ENCODE measurements at regions not wholly inside any gene's neighbourhood (a gene's known extent, or its start where the extent isn't known, plus 50 kb on each side); places are given as distances from the start of the nearest gene placed in this dataset.

GRCh38 chr1:4213366-4213973, 313.4 kb upstream of the C1orf174 start:
- Histone ChIP-seq H3K27ac (ENCODE audit: low read length) (no peak overlapping the region), H3K27me3 (ENCODE audit: control insufficient read depth, insufficient read depth, low read length) (peaks cover 8% of the 10 kb centered on the region), H3K9me3 (replicated peaks; ENCODE audit: control insufficient read depth, low read depth, low read length) (no peaks in the 10 kb centered on the region), H3K36me3 (ENCODE audit: control insufficient read depth, insufficient read depth, low read length) (no peaks in the 10 kb centered on the region), H3K4me1 (ENCODE audit: control insufficient read depth, insufficient read depth, low read length) (no peaks in the 10 kb centered on the region), H3K4me3 (ENCODE audit: low read length) (no peak overlapping the region)
- no peak for DNase-seq
- 39% methylated on average over 13 of the region's 18 CpGs for WGBS (ENCODE audit: insufficient coverage)

- Histone ChIP-seq H3K4me3 (ENCODE audit: low read length) (no peak overlapping the region), H3K27me3 (ENCODE audit: control insufficient read depth, insufficient read depth, low read length) (peaks cover 8% of the 10 kb centered on the region), H3K9me3 (replicated peaks; ENCODE audit: control insufficient read depth, low read depth, low read length) (no peaks in the 10 kb centered on the region), H3K36me3 (ENCODE audit: control insufficient read depth, insufficient read depth, low read length) (no peaks in the 10 kb centered on the region), H3K4me1 (ENCODE audit: control insufficient read depth, insufficient read depth, low read length) (no peaks in the 10 kb centered on the region), H3K27ac (ENCODE audit: low read length) (no peak overlapping the region)
- WGBS (ENCODE audit: insufficient coverage) = 90% methylated on average over 12 of the region's 12 CpGs
- no peak for DNase-seq
Observed at GRCh38 chr1:4214826-4215225, 314.8 kb upstream of the C1orf174 start.

- no peak for DNase-seq
- Histone ChIP-seq H3K4me3 (ENCODE audit: low read length) (no peak overlapping the region), H3K9me3 (replicated peaks; ENCODE audit: control insufficient read depth, low read depth, low read length) (no peaks in the 10 kb centered on the region), H3K27me3 (ENCODE audit: control insufficient read depth, insufficient read depth, low read length) (peaks cover 8% of the 10 kb centered on the region), H3K27ac (ENCODE audit: low read length) (no peak overlapping the region), H3K36me3 (ENCODE audit: control insufficient read depth, insufficient read depth, low read length) (no peaks in the 10 kb centered on the region), H3K4me1 (ENCODE audit: control insufficient read depth, insufficient read depth, low read length) (no peaks in the 10 kb centered on the region)
- WGBS (ENCODE audit: insufficient coverage) = 75% methylated on average over 7 of the region's 11 CpGs
Observed at GRCh38 chr1:4215391-4215790, 315.3 kb upstream of the C1orf174 start.

- Histone ChIP-seq H3K4me1 (ENCODE audit: control insufficient read depth, insufficient read depth, low read length) (no peaks in the 10 kb centered on the region), H3K27ac (ENCODE audit: low read length) (no peak overlapping the region), H3K27me3 (ENCODE audit: control insufficient read depth, insufficient read depth, low read length) (peaks cover 8% of the 10 kb centered on the region)
Observed at GRCh38 chr1:4216231-4216630, 316.2 kb upstream of the C1orf174 start.

GRCh38 chr1:4218619-4219018, 318.5 kb upstream of the C1orf174 start:
- Histone ChIP-seq H3K27ac (ENCODE audit: low read length) (no peak overlapping the region), H3K4me3 (ENCODE audit: low read length) (no peak overlapping the region), H3K27me3 (ENCODE audit: control insufficient read depth, insufficient read depth, low read length) (peaks cover 4% of the 10 kb centered on the region), H3K4me1 (ENCODE audit: control insufficient read depth, insufficient read depth, low read length) (no peaks in the 10 kb centered on the region), H3K9me3 (replicated peaks; ENCODE audit: control insufficient read depth, low read depth, low read length) (no peaks in the 10 kb centered on the region), H3K36me3 (ENCODE audit: control insufficient read depth, insufficient read depth, low read length) (no peaks in the 10 kb centered on the region)
- WGBS (ENCODE audit: insufficient coverage) = 89% methylated on average over 9 of the region's 10 CpGs
- DNase-seq = no peak

More at GRCh38 chr1:4216231-4216630, 316.2 kb upstream of the C1orf174 start:
- no peak overlapping the region for H3K4me3 ChIP-seq (ENCODE audit: low read length)
- no peaks in the 10 kb centered on the region for H3K9me3 ChIP-seq (replicated peaks; ENCODE audit: control insufficient read depth, low read depth, low read length)
- no peaks in the 10 kb centered on the region for H3K36me3 ChIP-seq (ENCODE audit: control insufficient read depth, insufficient read depth, low read length)
- DNase-seq = no peak

GRCh38 chr1:4219111-4219510, 319.0 kb upstream of the C1orf174 start:
- H3K27me3 ChIP-seq (ENCODE audit: control insufficient read depth, insufficient read depth, low read length) = peaks cover 4% of the 10 kb centered on the region
- no peaks in the 10 kb centered on the region for H3K36me3 ChIP-seq (ENCODE audit: control insufficient read depth, insufficient read depth, low read length)
- no peaks in the 10 kb centered on the region for H3K9me3 ChIP-seq (replicated peaks; ENCODE audit: control insufficient read depth, low read depth, low read length)
- H3K4me3 ChIP-seq (ENCODE audit: low read length) = no peak overlapping the region
- H3K4me1 ChIP-seq (ENCODE audit: control insufficient read depth, insufficient read depth, low read length) = no peaks in the 10 kb centered on the region
- WGBS (ENCODE audit: insufficient coverage) = 80% methylated on average over 6 of the region's 11 CpGs
- no peak overlapping the region for H3K27ac ChIP-seq (ENCODE audit: low read length)
- no peak for DNase-seq

- Histone ChIP-seq H3K4me1 (ENCODE audit: control insufficient read depth, insufficient read depth, low read length) (no peaks in the 10 kb centered on the region), H3K9me3 (replicated peaks; ENCODE audit: control insufficient read depth, low read depth, low read length) (no peaks in the 10 kb centered on the region), H3K27ac (ENCODE audit: low read length) (no peak overlapping the region), H3K4me3 (ENCODE audit: low read length) (no peak overlapping the region), H3K27me3 (ENCODE audit: control insufficient read depth, insufficient read depth, low read length) (peaks cover 4% of the 10 kb centered on the region), H3K36me3 (ENCODE audit: control insufficient read depth, insufficient read depth, low read length) (no peaks in the 10 kb centered on the region)
- 76% methylated on average over 4 of the region's 5 CpGs for WGBS (ENCODE audit: insufficient coverage)
- no peak for DNase-seq
Observed at GRCh38 chr1:4219826-4220225, 319.8 kb upstream of the C1orf174 start.

- Histone ChIP-seq H3K27ac (ENCODE audit: low read length) (no peak overlapping the region), H3K36me3 (ENCODE audit: control insufficient read depth, insufficient read depth, low read length) (no peaks in the 10 kb centered on the region), H3K4me3 (ENCODE audit: low read length) (no peak overlapping the region), H3K27me3 (ENCODE audit: control insufficient read depth, insufficient read depth, low read length) (peaks cover 4% of the 10 kb centered on the region), H3K9me3 (replicated peaks; ENCODE audit: control insufficient read depth, low read depth, low read length) (no peaks in the 10 kb centered on the region), H3K4me1 (ENCODE audit: control insufficient read depth, insufficient read depth, low read length) (no peaks in the 10 kb centered on the region)
- 65% methylated on average over 8 of the region's 9 CpGs for WGBS (ENCODE audit: insufficient coverage)
- no peak for DNase-seq
Observed at GRCh38 chr1:4220362-4220761, 320.3 kb upstream of the C1orf174 start.

GRCh38 chr1:4221107-4221506, 321.0 kb upstream of the C1orf174 start:
- no peak overlapping the region for H3K27ac ChIP-seq (ENCODE audit: low read length)
- H3K27me3 ChIP-seq (ENCODE audit: control insufficient read depth, insufficient read depth, low read length) = peaks cover 4% of the 10 kb centered on the region
- DNase-seq = no peak
- no peaks in the 10 kb centered on the region for H3K36me3 ChIP-seq (ENCODE audit: control insufficient read depth, insufficient read depth, low read length)
- H3K4me1 ChIP-seq (ENCODE audit: control insufficient read depth, insufficient read depth, low read length) = no peaks in the 10 kb centered on the region
- H3K4me3 ChIP-seq (ENCODE audit: low read length) = no peak overlapping the region
- H3K9me3 ChIP-seq (replicated peaks; ENCODE audit: control insufficient read depth, low read depth, low read length) = no peaks in the 10 kb centered on the region
- WGBS (ENCODE audit: insufficient coverage) = 74% methylated on average over 3 of the region's 4 CpGs

- 55% methylated on average over 8 of the region's 18 CpGs for WGBS (ENCODE audit: insufficient coverage)
- H3K9me3 ChIP-seq (replicated peaks; ENCODE audit: control insufficient read depth, low read depth, low read length) = no peaks in the 10 kb centered on the region
Observed at GRCh38 chr1:4224684-4225467, 324.8 kb upstream of the C1orf174 start.

More at GRCh38 chr1:4224684-4225467, 324.8 kb upstream of the C1orf174 start:
- no peak overlapping the region for H3K4me3 ChIP-seq (ENCODE audit: low read length)
- H3K4me1 ChIP-seq (ENCODE audit: control insufficient read depth, insufficient read depth, low read length) = no peaks in the 10 kb centered on the region
- H3K36me3 ChIP-seq (ENCODE audit: control insufficient read depth, insufficient read depth, low read length) = no peaks in the 10 kb centered on the region
- no peak overlapping the region for H3K27ac ChIP-seq (ENCODE audit: low read length)
- no peak for DNase-seq
- no peaks in the 10 kb centered on the region for H3K27me3 ChIP-seq (ENCODE audit: control insufficient read depth, insufficient read depth, low read length)
